HG02885 (cell line): ENCODE measurements at regions not wholly inside any gene's neighbourhood (a gene's known extent, or its start where the extent isn't known, plus 50 kb on each side); places are given as distances from the start of the nearest gene placed in this dataset.

Experiments
- ATAC-seq: cut with Tn5 transposase; IDR thresholded peaks from one replicate; pipeline ENCODE4 v1.9.1; 2021; ENCODE audit warnings: mild to moderate bottlenecking; ENCODE audit not compliant: unreplicated experiment, poor library complexity

DNA sequence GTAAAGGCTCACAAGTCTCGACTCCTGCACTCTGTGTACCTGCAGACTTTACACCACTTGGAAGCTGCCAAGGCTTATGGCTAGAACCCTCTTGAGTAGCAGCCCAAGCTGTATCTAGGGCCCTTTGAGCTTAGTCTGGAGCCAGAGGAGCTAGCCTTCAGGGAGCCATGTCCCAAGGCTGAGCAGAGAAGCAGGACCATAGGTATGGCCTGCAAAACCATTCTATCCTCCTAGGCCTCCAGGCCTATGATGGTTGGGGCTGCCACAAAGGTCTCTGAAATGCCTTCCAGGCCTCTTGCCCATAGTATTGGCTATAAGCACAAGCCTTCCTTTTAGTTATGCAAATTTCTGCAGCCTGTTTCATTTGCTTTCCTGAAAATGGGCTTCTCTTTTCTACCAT lies 380.7 kb upstream of the CPXCR1 start:
- ATAC-seq = no peak

DNA sequence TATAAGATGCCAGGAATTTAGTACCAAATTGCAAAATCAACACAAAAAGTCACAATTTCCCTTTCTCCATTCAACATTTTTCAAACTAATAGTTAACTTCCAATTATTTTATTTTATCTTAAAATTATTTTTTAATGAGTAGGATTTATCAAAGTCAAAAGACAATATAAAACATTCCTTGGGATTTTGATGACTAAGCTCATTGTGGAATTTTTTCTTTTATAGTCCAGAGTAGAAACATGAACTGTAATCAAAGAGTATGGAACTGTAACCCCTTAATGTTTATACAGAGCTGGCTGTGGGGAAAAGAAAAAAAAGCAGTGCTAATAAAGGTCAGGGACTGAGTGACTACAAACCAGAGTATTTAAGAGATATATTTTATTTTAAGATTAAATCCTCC lies 368.6 kb upstream of the CPXCR1 start:
- ATAC-seq = no peak

DNA sequence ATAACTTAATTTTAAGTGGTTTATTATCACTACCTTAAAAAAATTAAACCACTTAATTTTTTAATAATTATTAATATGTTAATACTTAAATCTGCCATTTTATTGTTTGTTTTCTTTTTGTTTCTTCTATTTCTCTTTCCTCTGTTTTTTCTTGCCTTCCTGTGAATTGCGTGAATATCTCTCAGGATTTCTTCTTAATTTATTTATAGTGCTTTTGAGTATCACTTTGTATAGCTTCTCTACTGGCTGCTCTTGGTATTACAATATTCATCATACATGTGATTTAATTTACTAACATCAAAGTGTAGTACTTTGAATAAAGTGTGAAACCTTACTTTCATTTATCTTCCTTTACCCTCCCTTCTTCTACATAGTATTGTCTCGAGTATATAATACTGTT lies 349.5 kb upstream of the CPXCR1 start:
- no peak for ATAC-seq

DNA sequence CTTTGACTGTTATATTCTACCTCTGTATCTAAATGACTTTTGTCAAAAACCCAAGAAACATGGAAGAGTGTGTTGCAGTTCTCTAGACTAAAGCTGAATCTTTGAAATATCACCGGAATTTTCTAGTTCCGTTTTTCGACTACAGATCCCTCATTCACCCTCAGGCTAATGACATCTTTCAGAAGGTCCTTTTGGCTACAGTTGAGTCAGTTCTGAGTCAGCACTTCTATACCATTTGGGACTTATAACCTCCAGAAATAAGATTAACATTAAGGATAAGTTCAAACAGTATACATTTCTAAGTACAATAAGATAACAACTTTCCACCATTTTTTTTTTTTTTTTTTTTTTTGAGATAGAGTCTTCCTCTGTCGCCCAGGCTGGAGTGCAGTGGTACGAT lies 331.0 kb upstream of the CPXCR1 start:
- ATAC-seq = no peak

DNA sequence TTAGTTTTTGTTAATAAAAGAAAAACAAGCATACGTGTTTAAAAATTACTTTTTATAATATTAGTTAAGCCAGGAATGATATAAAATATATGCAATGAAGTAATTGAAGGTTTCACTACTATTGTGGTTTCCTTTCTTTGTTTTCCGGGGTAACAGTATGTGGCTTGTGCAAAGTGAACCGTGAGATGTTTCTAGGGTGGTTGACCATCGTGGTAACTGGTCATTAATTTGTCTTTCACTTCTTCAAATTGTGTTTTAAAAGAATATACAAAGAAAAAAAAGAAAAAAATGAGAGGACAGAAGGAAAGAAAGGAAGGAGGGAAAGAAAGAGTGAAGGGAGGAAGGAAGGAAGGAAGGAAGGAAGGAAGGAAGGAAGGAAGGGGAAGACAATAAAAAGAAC lies 330.1 kb upstream of the CPXCR1 start:
- ATAC-seq = no peak

DNA sequence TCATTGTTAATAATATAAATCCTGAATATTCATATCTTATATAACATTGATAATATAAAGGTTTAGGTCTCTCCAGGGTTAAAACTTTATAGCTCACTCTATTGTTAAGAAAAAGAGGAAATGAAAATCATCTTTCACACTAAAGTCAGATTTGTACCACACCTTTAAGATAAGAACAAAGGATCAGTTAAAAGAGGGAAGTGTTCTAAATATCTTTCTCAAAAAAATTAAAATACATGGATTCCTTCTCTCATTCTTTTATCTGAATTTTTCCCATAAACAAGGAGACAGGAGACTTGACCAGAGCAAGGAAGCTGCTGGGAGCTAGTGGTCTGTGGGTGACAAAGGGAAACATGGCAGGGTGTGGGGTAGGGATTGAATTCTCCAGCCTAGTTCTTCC lies 323.0 kb upstream of the CPXCR1 start:
- no peak for ATAC-seq

DNA sequence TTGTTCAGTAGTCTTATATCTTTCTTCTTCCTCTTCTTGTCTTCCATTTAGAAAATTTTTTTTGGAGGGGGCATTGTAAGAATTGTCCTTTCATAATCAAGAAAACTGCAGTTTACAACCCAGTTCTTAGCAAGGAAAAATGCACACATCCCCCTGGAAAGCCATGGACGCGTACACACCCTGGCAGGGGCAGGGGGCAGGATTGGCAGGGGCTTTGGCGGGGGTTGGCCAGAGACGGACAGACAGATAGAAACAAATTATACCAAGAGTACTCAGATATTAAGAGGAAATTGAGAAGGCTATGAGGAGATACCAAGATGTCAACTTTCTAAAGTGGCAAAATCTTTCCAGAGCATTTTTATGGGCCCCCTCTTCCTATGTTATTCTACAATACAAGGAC lies 322.5 kb upstream of the CPXCR1 start:
- ATAC-seq = no peak

DNA sequence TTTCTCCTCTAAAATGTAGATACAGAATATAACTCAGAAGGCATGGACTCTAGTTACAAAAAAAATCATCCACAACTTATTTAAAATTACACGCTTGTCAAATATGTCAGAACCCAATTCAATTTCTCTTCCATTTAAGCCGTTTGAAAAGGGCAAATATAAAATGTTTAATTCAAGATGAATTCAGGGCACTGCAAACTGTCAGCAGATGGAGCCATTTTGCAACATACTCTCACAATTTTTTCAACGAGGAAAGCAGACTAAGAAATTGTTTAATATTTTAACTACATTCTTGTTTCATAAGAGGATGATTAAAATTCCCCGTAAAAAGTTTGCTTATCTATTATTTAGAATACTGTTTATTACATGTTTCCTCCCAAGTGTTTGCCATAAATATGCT lies 321.3 kb upstream of the CPXCR1 start:
- no peak for ATAC-seq

DNA sequence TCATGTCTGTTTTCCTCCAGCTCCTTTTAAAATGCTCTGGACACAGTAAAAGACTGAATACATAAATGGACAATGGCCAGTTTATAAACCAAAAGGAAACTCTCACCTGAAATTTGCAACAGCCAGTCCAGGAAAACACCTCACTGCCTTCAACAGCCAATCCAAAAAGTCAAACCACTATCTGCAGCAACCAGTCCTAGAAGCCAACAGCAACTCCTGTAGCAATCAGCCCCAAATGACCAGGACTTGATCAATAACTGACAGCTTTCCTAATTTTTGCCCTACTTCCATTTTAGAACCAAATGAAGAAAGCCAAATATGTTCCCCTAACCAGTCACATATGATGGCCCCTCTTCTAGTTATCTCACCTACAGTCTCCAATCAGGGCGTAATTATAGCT lies 309.5 kb upstream of the CPXCR1 start:
- no peak for ATAC-seq

DNA sequence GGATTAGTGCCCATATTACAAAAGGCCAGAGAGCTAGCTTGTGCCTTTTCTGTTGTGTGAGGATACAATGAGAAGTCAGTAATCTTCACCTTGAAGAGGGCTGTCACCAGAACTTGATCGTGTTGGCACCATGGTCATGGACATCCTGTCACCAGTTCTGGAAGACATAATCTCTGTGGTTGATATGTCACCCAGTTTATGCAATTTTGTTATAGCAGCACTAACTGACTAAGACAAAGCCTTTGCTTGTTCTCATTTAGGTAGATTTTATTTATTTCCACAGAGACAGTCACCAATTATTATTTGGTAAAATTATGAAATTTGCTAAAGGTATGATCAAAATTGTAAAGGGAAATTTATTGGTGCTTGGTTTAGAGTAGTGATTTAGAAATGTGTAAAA lies 308.8 kb upstream of the CPXCR1 start:
- ATAC-seq = no peak

DNA sequence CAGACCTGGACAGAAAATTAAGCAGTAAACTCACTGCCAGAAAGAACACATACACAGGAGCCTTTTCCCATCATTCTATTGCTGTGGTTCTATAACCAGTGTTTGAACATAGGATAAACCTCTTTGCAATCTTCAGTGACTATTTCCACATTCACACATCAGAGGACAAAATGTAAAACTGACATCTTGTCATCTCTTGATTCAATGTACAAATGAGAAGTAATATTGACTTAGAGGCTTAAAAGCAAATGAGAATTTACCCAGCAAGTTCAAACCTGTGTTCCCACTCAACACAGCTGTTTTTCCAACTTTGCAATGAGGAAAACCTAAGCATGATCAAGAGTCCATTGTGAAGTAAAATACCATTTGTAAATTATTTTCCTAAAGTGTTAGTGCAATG lies 307.1 kb upstream of the CPXCR1 start:
- ATAC-seq = no peak
